Stomach (tissue), 8 donors: ENCODE measurements at regions not wholly inside any gene's neighbourhood (a gene's known extent, or its start where the extent isn't known, plus 50 kb on each side); places are given as distances from the start of the nearest gene placed in this dataset.

Experiments used
- DNase-seq, 2 donors: peaks; one replicate each; pipeline versions ENCODE4 v3.0.0 to v3.0.0-alpha.2; 2013 to 2019
- H3K27ac ChIP-seq, 5 donors: fragments of 200-600 bp in 4 of 5; sonication (generic) in 4 of 5; one replicate each; pipeline ENCODE4 v1.5.1; 2013 to 2019; ENCODE audit warnings: mild to moderate bottlenecking in 1 of 5, moderate library complexity in 1 of 5
- H3K27me3 ChIP-seq, 3 donors: fragments of 200-600 bp; sonication (generic); one replicate each; pipeline ENCODE4 v1.5.1; 2017 to 2019; ENCODE audit warnings: mixed run types in 1 of 3
- H3K36me3 ChIP-seq, 4 donors: fragments of 200-600 bp; sonication (generic); 1 replicate in 3 of 4; 2 replicates in 1 of 4; pipeline ENCODE4 v1.5.1; 2016 to 2019
- H3K4me1 ChIP-seq, 4 donors: fragments of 200-600 bp; sonication (generic); one replicate each; pipeline ENCODE4 v1.5.1; 2016 to 2019
- H3K4me3 ChIP-seq, 4 donors: fragments of 200-600 bp; sonication (generic) in 3 of 4; one replicate each; pipeline ENCODE4 v1.5.1; 2016 to 2019; ENCODE audit warnings: mild to moderate bottlenecking in 1 of 4
- H3K9me3 ChIP-seq, 4 donors: fragments of 200-600 bp; sonication (generic); one replicate each; pipeline ENCODE4 v1.5.1; 2016 to 2019
- CTCF ChIP-seq, 7 experiments: fragments of 450-650 bp in 4 of 7; fragments of 200-600 bp in 3 of 7; sonication (generic) in 3 of 7; IDR thresholded peaks; one replicate each; pipeline ENCODE4 v1.5.1; 2016 to 2019; ENCODE audit warnings: antibody characterized with exemption in 7 of 7, control low read depth in 2 of 7, mild to moderate bottlenecking in 1 of 7
- EP300 ChIP-seq: sonication (generic); formaldehyde crosslinking; IDR thresholded peaks from one replicate; pipeline ENCODE4 v1.6.1; 2017; ENCODE audit warnings: antibody characterized with exemption
- POLR2A ChIP-seq, 4 donors: fragments of 450-650 bp; IDR thresholded peaks; one replicate each; pipeline ENCODE4 v1.6.1; 2016; ENCODE audit warnings: antibody characterized with exemption in 4 of 4, control low read depth in 2 of 4, mild to moderate bottlenecking in 1 of 4, moderate library complexity in 1 of 4
- POLR2AphosphoS5 ChIP-seq, 3 donors: sonication (generic); formaldehyde crosslinking; IDR thresholded peaks; one replicate each; pipeline ENCODE4 v1.6.1; 2016; ENCODE audit warnings: antibody characterized with exemption in 3 of 3
- WGBS, 5 donors: extraction: QIAGEN DNeasy Blood & Tissue Kit in 3 of 5; methylation state at CpG; one replicate each; pipeline versions ENCODE4 v1.1.5 to v1.1.7; 2013 to 2018; 5-methylcytosine and 5-hydroxymethylcytosine counted together
- intact Hi-C: fragments of 100-400 bp; cut with DNase I; formaldehyde crosslinking; loops from one replicate; pipeline ENCODE4 v1.15.1; 2023; ENCODE audit warnings: low total_unique reads
- donor health status: healthy with polysubstance abuse.
- donor health status: Bipolar disorder and iron deficiency.
- donor health status: healthy.

- 68 to 80% (median 72%) methylated on average over 2 of the region's 2 CpGs for WGBS, 5 donors
- TF ChIP-seq POLR2A (IDR thresholded peaks at IDR 0.05), result no peak
- no peak for TF ChIP-seq POLR2AphosphoS5 (IDR thresholded peaks at IDR 0.05)
- Histone ChIP-seq H3K9me3 (no peaks in the 10 kb centered on the region), H3K27ac (no peak overlapping the region), H3K27me3 (peaks cover 0 to 5% (median 0%) of the 10 kb centered on the region in 3 donors), H3K4me1 (no peaks in the 10 kb centered on the region), H3K36me3 (no peaks in the 10 kb centered on the region), H3K4me3 (no peak overlapping the region)
- intact Hi-C loops, result no loop called here
- no peak for DNase-seq
Measured at GRCh38 chr1:213613549-213613948, 374.2 kb upstream of the PROX1 start.

- H3K27ac ChIP-seq, result no peak overlapping the region
- TF ChIP-seq EP300 (no peak), POLR2A (IDR thresholded peaks at IDR 0.05) (no peak), POLR2AphosphoS5 (IDR thresholded peaks at IDR 0.05) (no peak), CTCF (IDR thresholded peaks at IDR 0.05) (no peak)
- no peaks in the 10 kb centered on the region for H3K4me1 ChIP-seq
- no peaks in the 10 kb centered on the region for H3K36me3 ChIP-seq
- DNase-seq, result no peak
- peaks cover 0 to 5% (median 0%) of the 10 kb centered on the region in 3 donors for H3K27me3 ChIP-seq
- WGBS, 5 donors, result 69 to 87% (median 74%) methylated on average over 3 to 4 of the region's 4 CpGs
- no peaks in the 10 kb centered on the region for H3K9me3 ChIP-seq
- no peak overlapping the region for H3K4me3 ChIP-seq
- intact Hi-C loops, result no loop called here
Measured at GRCh38 chr1:213615226-213615916, 372.4 kb upstream of the PROX1 start.

- intact Hi-C loops, result no loop called here
- H3K27ac ChIP-seq, result no peak overlapping the region
- H3K9me3 ChIP-seq, result no peaks in the 10 kb centered on the region
- TF ChIP-seq POLR2A (IDR thresholded peaks at IDR 0.05) (no peak), POLR2AphosphoS5 (IDR thresholded peaks at IDR 0.05) (no peak), EP300 (no peak), CTCF (IDR thresholded peaks at IDR 0.05) (no peak)
- no peaks in the 10 kb centered on the region for H3K4me1 ChIP-seq
- H3K27me3 ChIP-seq, result peaks cover 0 to 5% (median 0%) of the 10 kb centered on the region in 3 donors
- H3K4me3 ChIP-seq, result no peak overlapping the region
- H3K36me3 ChIP-seq, result no peaks in the 10 kb centered on the region
- DNase-seq, result no peak
Measured at GRCh38 chr1:213617133-213617532, 370.6 kb upstream of the PROX1 start.

- peaks cover 0 to 5% (median 0%) of the 10 kb centered on the region in 3 donors for H3K27me3 ChIP-seq
- no peaks in the 10 kb centered on the region for H3K9me3 ChIP-seq
- H3K4me3 ChIP-seq, result no peak overlapping the region
- no peak for TF ChIP-seq CTCF (IDR thresholded peaks at IDR 0.05)
- no peak for TF ChIP-seq POLR2A (IDR thresholded peaks at IDR 0.05)
- no peak for TF ChIP-seq POLR2AphosphoS5 (IDR thresholded peaks at IDR 0.05)
- no peak for TF ChIP-seq EP300
- H3K27ac ChIP-seq, result no peak overlapping the region
- H3K4me1 ChIP-seq, result no peaks in the 10 kb centered on the region
- no peaks in the 10 kb centered on the region for H3K36me3 ChIP-seq
- WGBS, 5 donors, result 30 to 51% (median 34%) methylated on average over 1 of the region's 1 CpG
- DNase-seq, result no peak
- intact Hi-C loops, result no loop called here
Measured at GRCh38 chr1:213618094-213618493, 369.7 kb upstream of the PROX1 start.

- intact Hi-C loops, result no loop called here
- no peaks in the 10 kb centered on the region for H3K9me3 ChIP-seq
- H3K4me1 ChIP-seq, result no peaks in the 10 kb centered on the region
- H3K27me3 ChIP-seq, result peaks cover 0 to 5% (median 0%) of the 10 kb centered on the region in 3 donors
- no peak overlapping the region for H3K4me3 ChIP-seq
- no peak overlapping the region for H3K27ac ChIP-seq
- H3K36me3 ChIP-seq, result no peaks in the 10 kb centered on the region
- TF ChIP-seq EP300 (no peak), CTCF (IDR thresholded peaks at IDR 0.05) (no peak), POLR2A (IDR thresholded peaks at IDR 0.05) (no peak), POLR2AphosphoS5 (IDR thresholded peaks at IDR 0.05) (no peak)
- 88 to 97% (median 95%) methylated on average over 1 of the region's 1 CpG for WGBS, 5 donors
- DNase-seq, result no peak
Measured at GRCh38 chr1:213619026-213619425, 368.7 kb upstream of the PROX1 start.
